Neural crest cell (in vitro differentiated cells): ENCODE measurements at regions not wholly inside any gene's neighbourhood (a gene's known extent, or its start where the extent isn't known, plus 50 kb on each side); places are given as distances from the start of the nearest gene placed in this dataset.
"Not testable (repeated sequence)": the region's sequence is repeated elsewhere in the genome, so short reads cannot be mapped to it uniquely, and the experiment has no call there.

Source experiments
- DNase-seq: peaks from one replicate; pipeline ENCODE4 v3.0.0; 2021; ENCODE audit warnings: low read depth, mixed read lengths, low spot score
- H3K27ac Mint-ChIP-seq: one replicate; pipeline ENCODE4 v1.8.0; 2021; ENCODE audit warnings: mild to moderate bottlenecking, mixed read lengths; ENCODE audit not compliant: unreplicated experiment
- H3K27me3 Mint-ChIP-seq: 2 replicates; pipeline ENCODE4 v1.8.0; 2021; ENCODE audit warnings: low read depth, mild to moderate bottlenecking, mixed read lengths
- H3K36me3 Mint-ChIP-seq: 2 replicates; pipeline ENCODE4 v1.8.0; 2021; ENCODE audit warnings: low read depth, mild to moderate bottlenecking, mixed read lengths
- H3K4me1 Mint-ChIP-seq: 2 replicates; pipeline ENCODE4 v1.8.0; 2021; ENCODE audit warnings: mixed read lengths
- H3K4me3 Mint-ChIP-seq: one replicate; pipeline ENCODE4 v1.8.0; 2021; ENCODE audit warnings: mild to moderate bottlenecking, mixed read lengths
- H3K9me3 Mint-ChIP-seq: 2 replicates; pipeline ENCODE4 v1.8.0; 2021; ENCODE audit warnings: mixed read lengths
- TF ChIP-seq, protein P1 (sequence below): fragments of 200-600 bp; sonication (generic); conservative IDR thresholded peaks from 2 replicates; pipeline ENCODE4 v1.5.0; 2021; ENCODE audit warnings: antibody characterized with exemption, mild to moderate bottlenecking

DNA sequence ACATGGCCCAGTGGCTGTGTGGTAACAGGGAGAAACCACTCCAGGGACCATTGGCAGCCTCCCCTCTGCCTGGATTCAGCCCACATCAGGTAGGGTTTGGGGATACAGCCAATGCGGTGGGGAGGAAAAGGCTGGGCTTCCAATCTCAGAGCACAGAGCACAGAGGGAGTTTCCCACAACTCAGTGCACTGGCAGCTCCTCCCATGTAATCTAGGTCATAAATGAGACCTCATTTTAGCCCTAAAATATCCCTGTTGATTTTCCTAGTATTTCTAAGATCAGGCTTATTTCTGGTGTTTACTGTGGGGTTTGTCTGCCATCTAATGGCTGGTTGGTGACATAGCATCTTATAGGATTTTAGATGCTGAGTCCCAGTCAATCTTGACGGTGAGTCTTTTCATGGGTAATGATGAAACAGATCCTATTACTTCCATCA, 462.8 kb downstream of the RPIA start:
- not testable (repeated sequence) for H3K36me3 Mint-ChIP-seq, H3K27ac Mint-ChIP-seq, H3K9me3 Mint-ChIP-seq, DNase-seq, H3K4me1 Mint-ChIP-seq, H3K4me3 Mint-ChIP-seq, H3K27me3 Mint-ChIP-seq
- TF ChIP-seq, protein P1, sequence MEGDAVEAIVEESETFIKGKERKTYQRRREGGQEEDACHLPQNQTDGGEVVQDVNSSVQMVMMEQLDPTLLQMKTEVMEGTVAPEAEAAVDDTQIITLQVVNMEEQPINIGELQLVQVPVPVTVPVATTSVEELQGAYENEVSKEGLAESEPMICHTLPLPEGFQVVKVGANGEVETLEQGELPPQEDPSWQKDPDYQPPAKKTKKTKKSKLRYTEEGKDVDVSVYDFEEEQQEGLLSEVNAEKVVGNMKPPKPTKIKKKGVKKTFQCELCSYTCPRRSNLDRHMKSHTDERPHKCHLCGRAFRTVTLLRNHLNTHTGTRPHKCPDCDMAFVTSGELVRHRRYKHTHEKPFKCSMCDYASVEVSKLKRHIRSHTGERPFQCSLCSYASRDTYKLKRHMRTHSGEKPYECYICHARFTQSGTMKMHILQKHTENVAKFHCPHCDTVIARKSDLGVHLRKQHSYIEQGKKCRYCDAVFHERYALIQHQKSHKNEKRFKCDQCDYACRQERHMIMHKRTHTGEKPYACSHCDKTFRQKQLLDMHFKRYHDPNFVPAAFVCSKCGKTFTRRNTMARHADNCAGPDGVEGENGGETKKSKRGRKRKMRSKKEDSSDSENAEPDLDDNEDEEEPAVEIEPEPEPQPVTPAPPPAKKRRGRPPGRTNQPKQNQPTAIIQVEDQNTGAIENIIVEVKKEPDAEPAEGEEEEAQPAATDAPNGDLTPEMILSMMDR = peak; percentile 42

DNA sequence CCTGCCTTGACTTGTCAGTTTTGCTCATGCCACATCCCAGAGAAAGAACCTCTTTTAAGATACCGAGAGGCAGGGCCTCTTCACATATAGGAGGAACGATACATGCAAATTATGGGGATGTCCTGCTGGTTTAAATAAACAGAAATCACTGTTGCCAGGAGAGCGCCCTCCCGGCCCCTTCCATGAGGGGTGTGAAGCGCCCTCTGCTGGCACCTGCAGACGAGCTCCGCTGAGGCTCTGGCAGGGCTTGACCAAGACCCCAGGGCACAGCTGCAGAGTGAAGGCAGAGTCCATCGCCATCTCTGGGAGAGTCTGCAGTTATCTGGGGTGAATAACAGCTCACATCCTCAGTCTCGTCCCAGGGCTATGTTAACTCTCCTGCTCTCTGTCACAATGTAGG, 468.8 kb downstream of the RPIA start:
- H3K36me3 Mint-ChIP-seq, H3K27ac Mint-ChIP-seq, DNase-seq, H3K27me3 Mint-ChIP-seq, H3K4me1 Mint-ChIP-seq, H3K9me3 Mint-ChIP-seq, H3K4me3 Mint-ChIP-seq: not testable (repeated sequence)

DNA sequence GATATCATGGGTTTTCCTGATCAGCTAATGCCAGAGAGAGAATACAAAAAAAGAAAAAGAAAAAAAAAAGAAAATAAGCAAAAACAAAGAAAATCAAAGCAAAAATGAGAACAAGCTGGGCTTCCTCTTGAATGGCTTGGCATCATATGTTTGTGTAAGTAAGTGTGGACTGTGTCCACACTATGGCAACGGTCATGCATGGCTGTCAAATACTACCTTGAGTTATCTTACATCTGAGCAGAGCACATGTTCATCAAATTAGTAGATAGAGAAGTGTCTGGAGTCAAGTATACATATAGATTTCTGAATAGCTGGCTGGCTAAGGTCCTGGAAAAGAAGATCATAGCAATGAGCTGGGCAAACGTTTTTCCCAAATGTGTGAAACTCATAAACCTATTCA, 470.2 kb downstream of the RPIA start:
- not testable (repeated sequence) for H3K27ac Mint-ChIP-seq, H3K36me3 Mint-ChIP-seq, H3K9me3 Mint-ChIP-seq, H3K4me3 Mint-ChIP-seq, DNase-seq, H3K27me3 Mint-ChIP-seq, H3K4me1 Mint-ChIP-seq

DNA sequence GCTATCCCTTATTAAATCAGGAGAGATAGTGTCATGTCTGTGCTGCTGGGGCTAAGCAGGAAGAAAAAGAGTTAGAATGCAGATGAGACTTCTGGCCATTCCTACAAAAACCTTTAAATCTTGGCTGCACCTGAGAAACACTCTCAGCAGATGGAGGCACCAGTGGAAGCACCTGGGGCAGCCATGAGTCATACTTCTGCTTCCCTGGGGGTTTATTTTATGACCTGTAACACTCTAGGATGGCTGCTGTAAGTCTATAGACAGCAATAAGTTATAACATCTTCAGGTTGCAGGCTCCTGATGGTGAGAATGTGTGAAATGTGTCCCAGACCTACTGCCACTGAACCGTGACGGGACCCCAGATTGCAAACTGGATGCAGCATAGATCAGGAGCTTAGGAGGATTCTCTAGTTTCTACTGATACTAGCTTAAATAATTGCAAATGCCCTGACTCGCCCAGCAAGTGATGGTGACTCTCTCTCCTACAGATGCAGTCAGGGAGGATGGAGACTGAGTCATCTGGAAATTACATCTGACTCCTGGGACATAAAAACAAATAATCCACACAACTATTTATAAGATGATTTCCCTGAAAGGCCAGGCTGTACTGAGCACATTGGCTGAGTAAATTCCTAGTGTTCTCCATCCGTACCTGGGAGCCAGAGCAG, 479.2 kb downstream of the RPIA start:
- not testable (repeated sequence) for DNase-seq, H3K9me3 Mint-ChIP-seq, H3K27ac Mint-ChIP-seq, H3K36me3 Mint-ChIP-seq, H3K4me3 Mint-ChIP-seq, H3K4me1 Mint-ChIP-seq, H3K27me3 Mint-ChIP-seq

DNA sequence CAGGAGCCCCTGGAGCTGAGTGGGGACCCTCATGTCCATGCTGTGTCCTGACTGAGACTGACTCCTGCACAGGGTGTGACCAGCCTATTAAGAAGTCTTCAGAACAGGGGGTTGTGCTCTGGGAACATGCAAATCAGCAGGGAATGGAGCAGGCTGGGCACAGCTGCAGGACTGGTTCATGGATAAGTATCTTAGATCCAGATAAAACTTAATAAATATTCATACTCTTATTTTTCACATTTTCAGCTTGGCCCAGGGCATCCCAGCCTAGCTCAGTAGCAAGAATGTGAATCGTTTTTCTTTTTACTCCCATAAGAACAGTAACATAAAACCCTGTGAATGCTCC, 479.7 kb downstream of the RPIA start:
- H3K27me3 Mint-ChIP-seq, DNase-seq, H3K9me3 Mint-ChIP-seq, H3K4me3 Mint-ChIP-seq, H3K36me3 Mint-ChIP-seq, H3K27ac Mint-ChIP-seq, H3K4me1 Mint-ChIP-seq: not testable (repeated sequence)

DNA sequence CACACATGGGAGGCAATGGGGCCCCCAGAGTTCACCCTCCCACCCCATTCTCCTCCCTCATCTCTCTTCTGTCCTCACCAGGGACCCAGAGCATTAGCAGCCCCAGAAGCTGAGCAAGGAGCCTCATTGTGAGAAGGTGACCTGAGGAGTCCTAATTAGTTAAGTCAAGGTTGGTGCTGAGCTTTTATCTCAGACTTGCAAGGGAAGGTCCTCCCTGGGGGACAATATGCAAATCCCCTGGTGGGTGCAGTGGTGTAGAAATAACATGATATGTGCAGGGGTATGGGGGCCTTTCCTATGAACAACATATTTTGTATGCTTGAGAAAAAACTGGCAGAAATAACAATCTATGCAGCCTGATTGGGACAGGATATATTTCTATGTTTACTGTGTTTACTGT, 485.5 kb downstream of the RPIA start:
- H3K4me1 Mint-ChIP-seq, H3K9me3 Mint-ChIP-seq, H3K36me3 Mint-ChIP-seq, DNase-seq, H3K27ac Mint-ChIP-seq, H3K27me3 Mint-ChIP-seq, H3K4me3 Mint-ChIP-seq: not testable (repeated sequence)

DNA sequence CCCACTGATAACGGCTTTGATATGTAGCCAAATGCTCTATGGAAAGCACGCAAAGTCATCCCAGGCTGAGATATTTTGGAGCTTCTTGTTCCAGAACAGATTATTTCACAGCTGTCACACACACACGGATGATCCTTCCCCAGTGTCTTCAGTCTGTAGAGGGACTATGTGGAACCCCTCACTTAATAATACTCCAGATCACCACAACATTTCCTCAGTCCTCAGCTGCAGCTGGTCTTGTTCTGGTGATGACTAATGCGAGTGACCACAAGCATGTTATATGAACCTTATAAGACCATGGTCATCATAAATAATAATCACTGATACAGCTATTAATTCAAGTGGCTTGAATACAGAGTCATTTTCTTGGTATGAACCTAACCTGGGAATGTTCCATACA, 490.7 kb downstream of the RPIA start:
- DNase-seq, H3K36me3 Mint-ChIP-seq, H3K4me3 Mint-ChIP-seq, H3K9me3 Mint-ChIP-seq, H3K27ac Mint-ChIP-seq, H3K4me1 Mint-ChIP-seq, H3K27me3 Mint-ChIP-seq: not testable (repeated sequence)

DNA sequence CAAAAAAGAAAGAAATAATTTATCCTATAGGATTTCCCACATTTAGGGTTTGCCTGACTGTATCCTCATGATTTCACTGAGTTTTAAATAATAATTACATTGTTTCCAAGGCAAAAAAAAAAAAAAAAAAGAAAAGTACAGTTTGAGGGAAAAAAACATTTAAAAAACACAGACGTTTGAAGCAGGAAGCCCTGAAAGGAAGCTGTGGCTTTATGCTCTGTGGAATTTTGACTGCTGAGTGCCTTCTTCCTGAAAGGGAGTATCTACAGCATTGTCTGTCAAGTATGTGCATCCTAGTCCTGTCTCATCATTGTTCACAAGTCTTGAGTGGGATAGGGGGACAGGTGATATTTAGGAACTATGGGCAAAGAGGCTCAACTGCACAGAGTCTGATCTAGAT, 493.3 kb downstream of the RPIA start:
- H3K27me3 Mint-ChIP-seq, H3K36me3 Mint-ChIP-seq, H3K4me3 Mint-ChIP-seq, H3K27ac Mint-ChIP-seq, H3K9me3 Mint-ChIP-seq, H3K4me1 Mint-ChIP-seq, DNase-seq: not testable (repeated sequence)

DNA sequence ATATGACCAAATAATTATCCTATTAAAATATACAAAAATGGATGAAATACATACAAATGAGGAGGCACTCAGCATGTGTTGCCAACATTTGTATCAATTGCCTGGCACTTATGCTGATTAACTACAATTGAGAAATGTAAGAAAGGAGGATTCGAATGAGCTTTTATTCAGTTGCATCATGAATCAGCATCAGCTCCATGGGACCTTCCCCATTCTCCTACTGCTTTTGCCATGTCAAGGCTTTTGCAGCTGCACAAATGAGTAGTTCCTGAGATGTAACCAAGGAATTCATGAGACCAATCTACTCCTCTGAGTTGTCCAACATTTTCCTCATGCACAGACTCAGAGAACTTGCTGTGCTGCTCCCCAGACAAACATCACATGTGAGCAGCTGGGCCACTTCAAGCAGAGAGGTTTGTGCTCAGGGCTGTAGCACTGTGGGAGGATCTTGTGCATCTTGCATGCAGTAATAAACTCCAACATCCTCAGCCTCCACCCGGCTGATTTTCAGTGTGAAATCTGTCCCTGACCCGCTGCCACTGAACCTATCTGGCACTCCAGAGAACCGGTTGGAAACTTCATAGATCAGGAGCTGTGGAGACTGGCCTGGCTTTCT, 504.3 kb downstream of the RPIA start:
- H3K27ac Mint-ChIP-seq, H3K4me1 Mint-ChIP-seq, H3K27me3 Mint-ChIP-seq, DNase-seq, H3K36me3 Mint-ChIP-seq, H3K4me3 Mint-ChIP-seq, H3K9me3 Mint-ChIP-seq: not testable (repeated sequence)

DNA sequence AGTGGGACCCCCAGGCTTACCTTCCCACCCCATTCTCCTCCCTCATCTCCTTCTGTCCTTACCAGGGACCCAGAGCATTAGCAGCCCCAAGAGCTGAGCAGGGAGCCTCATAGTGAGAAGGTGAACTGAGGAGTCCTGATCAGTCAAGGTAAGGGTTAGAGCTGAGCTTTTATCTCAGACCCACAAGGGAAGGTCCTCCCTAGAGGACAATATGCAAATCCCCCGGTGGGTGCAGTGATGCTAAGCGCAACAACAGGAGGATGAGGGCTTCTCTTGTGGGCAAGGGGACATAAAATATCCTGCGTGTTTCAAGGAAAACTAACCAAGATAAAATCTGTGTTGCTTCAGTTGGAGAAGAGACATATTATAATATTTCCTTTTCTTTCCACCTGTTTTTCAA, 505.2 kb downstream of the RPIA start:
- DNase-seq, H3K27me3 Mint-ChIP-seq, H3K36me3 Mint-ChIP-seq, H3K4me1 Mint-ChIP-seq, H3K4me3 Mint-ChIP-seq, H3K27ac Mint-ChIP-seq, H3K9me3 Mint-ChIP-seq: not testable (repeated sequence)

DNA sequence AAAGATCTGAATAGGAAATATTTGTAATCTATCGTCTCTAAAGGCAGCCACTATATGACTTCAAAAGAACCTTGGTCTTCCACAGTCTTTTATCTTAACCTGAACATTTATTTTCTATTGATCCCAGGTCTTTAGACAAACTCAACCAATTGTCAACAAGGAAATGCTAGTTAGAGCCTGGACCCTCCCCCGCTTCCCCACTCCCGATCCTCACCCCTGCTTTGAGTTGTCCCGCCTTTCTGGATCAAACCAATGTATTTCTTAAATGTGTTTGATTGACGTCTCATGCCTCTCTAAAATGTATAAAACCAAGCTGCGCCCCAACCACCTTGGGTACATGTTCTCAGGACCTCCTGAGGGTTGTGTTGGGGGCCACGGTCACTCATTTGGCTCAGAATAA, 506.6 kb downstream of the RPIA start:
- not testable (repeated sequence) for H3K4me1 Mint-ChIP-seq, DNase-seq, H3K27me3 Mint-ChIP-seq, H3K27ac Mint-ChIP-seq, H3K9me3 Mint-ChIP-seq, H3K4me3 Mint-ChIP-seq, H3K36me3 Mint-ChIP-seq

DNA sequence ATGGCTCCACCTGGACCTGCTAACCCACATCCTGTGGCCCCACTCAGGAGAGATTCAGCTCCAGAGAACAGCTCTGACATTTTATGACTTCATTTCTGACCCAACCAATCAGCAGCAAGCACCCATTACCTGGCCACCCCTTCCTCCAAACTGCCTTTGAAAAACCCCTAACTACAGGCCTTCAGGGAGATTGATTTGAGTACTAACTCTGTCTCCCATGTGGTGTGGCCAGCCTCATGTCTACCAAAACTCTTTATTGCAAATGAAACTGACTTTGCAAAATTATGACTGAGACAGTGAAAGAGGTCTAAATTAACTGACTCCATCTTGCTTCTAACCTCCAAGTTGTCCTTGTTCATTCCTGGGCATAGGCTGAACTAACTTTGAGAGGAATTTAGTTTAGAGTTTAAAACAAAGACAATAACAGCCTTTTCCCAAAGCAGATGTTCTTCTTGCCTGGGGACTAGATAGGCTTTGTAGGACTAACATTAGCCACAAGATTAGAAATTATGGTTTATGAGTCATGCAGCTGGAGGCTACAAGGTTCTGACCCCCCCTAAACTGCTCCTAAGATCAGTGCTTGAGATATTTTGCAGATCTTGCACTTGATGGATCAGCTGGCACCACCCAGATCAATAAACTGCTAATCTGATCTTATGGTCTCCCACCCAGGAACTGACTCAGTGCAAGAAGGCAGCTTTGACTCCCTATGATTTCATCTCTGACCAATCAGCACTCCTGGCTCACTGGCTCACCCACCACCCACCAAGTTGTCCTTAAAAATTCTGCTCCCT, 508.2 kb downstream of the RPIA start:
- H3K4me3 Mint-ChIP-seq, H3K36me3 Mint-ChIP-seq, H3K9me3 Mint-ChIP-seq, H3K27ac Mint-ChIP-seq, H3K4me1 Mint-ChIP-seq, DNase-seq, H3K27me3 Mint-ChIP-seq: not testable (repeated sequence)

DNA sequence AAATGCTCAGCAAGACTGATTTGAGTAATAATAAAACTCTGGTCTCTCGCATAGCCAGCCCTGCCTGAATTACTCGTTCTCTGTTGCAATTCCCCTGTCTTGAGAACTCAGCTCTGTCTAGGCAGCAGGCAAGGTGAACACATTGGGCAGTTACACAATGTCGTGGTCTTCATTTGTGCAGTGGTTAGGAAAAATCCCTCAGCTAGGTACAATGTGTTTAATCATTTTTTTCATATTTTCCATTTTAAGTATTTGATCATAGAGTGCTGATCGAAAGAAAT, 508.7 kb downstream of the RPIA start:
- not testable (repeated sequence) for DNase-seq, H3K9me3 Mint-ChIP-seq, H3K27me3 Mint-ChIP-seq, H3K4me3 Mint-ChIP-seq, H3K36me3 Mint-ChIP-seq, H3K4me1 Mint-ChIP-seq, H3K27ac Mint-ChIP-seq
